Endothelial cell of umbilical vein (primary cell): ENCODE measurements at regions not wholly inside any gene's neighbourhood (a gene's known extent, or its start where the extent isn't known, plus 50 kb on each side); places are given as distances from the start of the nearest gene placed in this dataset.

Source experiments
- EZH2 ChIP-seq: IDR thresholded peaks from 2 replicates; pipeline ENCODE4 v1.6.1; 2012; ENCODE audit warnings: borderline replicate concordance, low read depth, mild to moderate bottlenecking, moderate library complexity, low read length, inconsistent platforms; ENCODE audit not compliant: severe bottlenecking
- GATA2 ChIP-seq: IDR thresholded peaks from 2 replicates; pipeline ENCODE4 v1.7.0; 2011; ENCODE audit warnings: low read depth, mild to moderate bottlenecking, moderate library complexity, mixed read lengths, low read length; ENCODE audit not compliant: insufficient read length, insufficient read depth
- JUN ChIP-seq: IDR thresholded peaks from 2 replicates; pipeline ENCODE4 v1.6.1; 2011; ENCODE audit warnings: borderline replicate concordance, low read depth; ENCODE audit not compliant: insufficient read length, insufficient read depth
- POLR2A ChIP-seq: IDR thresholded peaks from 2 replicates; pipeline ENCODE4 v1.6.1; 2012; ENCODE audit warnings: low read depth, mild to moderate bottlenecking, control low read depth, low read length
- POLR2AphosphoS5 ChIP-seq: IDR thresholded peaks from 2 replicates; pipeline ENCODE4 v1.6.1; 2012; ENCODE audit warnings: low read depth, mild to moderate bottlenecking, control low read depth, low read length, moderate library complexity; ENCODE audit not compliant: insufficient read depth
- TF ChIP-seq, protein P1 (sequence below), 2 donors: IDR thresholded peaks; 1 replicate in 1 of 2; 2 replicates in 1 of 2; pipeline ENCODE4 v1.5.1; 2011; ENCODE audit warnings: low read length in 2 of 2, mild to moderate bottlenecking in 2 of 2, moderate library complexity in 2 of 2, control low read depth in 1 of 2, inconsistent platforms in 1 of 2, low read depth in 1 of 2; ENCODE audit not compliant: insufficient read depth in 1 of 2; ENCODE audit errors: extremely low read depth in 1 of 2
- TF ChIP-seq, protein P2 (sequence below): IDR thresholded peaks from 2 replicates; pipeline ENCODE4 v1.6.1; 2011; ENCODE audit not compliant: insufficient read depth, insufficient read length

DNA sequence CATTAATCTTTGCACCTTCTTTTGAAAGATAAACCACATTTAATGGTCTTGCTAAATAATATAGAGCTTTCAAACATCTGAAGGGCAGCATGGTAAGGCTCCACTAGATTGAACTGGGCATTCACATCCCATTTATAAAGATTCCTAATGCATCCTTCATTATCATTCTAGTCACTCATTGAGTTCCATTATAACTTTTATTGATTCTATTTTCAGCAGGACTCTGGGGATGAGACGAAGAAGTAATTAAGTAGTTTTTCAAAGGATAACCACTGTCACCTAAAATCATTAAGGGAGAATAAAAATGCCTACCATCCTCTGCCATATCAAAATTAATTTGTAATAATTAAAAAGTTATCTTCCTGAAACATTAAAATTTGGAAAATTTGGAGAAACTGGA, 60.2 kb upstream of the CTNNA2 start:
- TF ChIP-seq, protein P1, sequence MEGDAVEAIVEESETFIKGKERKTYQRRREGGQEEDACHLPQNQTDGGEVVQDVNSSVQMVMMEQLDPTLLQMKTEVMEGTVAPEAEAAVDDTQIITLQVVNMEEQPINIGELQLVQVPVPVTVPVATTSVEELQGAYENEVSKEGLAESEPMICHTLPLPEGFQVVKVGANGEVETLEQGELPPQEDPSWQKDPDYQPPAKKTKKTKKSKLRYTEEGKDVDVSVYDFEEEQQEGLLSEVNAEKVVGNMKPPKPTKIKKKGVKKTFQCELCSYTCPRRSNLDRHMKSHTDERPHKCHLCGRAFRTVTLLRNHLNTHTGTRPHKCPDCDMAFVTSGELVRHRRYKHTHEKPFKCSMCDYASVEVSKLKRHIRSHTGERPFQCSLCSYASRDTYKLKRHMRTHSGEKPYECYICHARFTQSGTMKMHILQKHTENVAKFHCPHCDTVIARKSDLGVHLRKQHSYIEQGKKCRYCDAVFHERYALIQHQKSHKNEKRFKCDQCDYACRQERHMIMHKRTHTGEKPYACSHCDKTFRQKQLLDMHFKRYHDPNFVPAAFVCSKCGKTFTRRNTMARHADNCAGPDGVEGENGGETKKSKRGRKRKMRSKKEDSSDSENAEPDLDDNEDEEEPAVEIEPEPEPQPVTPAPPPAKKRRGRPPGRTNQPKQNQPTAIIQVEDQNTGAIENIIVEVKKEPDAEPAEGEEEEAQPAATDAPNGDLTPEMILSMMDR (IDR thresholded peaks at IDR 0.05; ENCODE audit: extremely low read depth in 1 of 2, insufficient read depth in 1 of 2, low read depth in 1 of 2, low read length in 2 of 2) = no peak
- TF ChIP-seq POLR2A (no peak), EZH2 (no peak), GATA2 (no peak), JUN (no peak), POLR2AphosphoS5 (no peak)
- TF ChIP-seq, protein P2, sequence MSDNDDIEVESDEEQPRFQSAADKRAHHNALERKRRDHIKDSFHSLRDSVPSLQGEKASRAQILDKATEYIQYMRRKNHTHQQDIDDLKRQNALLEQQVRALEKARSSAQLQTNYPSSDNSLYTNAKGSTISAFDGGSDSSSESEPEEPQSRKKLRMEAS = no peak
